ENCODE measurements at regions not wholly inside any gene's neighbourhood (a gene's known extent, or its start where the extent isn't known, plus 50 kb on each side); places are given as distances from the start of the nearest gene placed in this dataset.

- no peak overlapping the region for H3K4me3 ChIP-seq
- no peak overlapping the region for H3K4me2 ChIP-seq
- no peak overlapping the region for H3K27ac ChIP-seq (ENCODE audit: low read depth)
- DNase-seq (ENCODE audit: low spot score) (no peak), ATAC-seq (no peak)
- Mint-ChIP-seq H3K9me3 (no peaks in the 10 kb centered on the region), H3K4me1 (peaks cover 14% of the 10 kb centered on the region; the same call in 2 of the 3 replicates), H3K27me3 (ENCODE audit: insufficient read depth, low read depth, poor library complexity) (no peaks in the 10 kb centered on the region), H3K36me3 (ENCODE audit: low read depth) (no peaks in the 10 kb centered on the region), H3K4me3 (no peak overlapping the region), H3K27ac (no peak overlapping the region)
- H2AFZ ChIP-seq = no peak overlapping the region
- H3K27me3 ChIP-seq (ENCODE audit: insufficient read depth) = no peaks in the 10 kb centered on the region
- no peaks in the 10 kb centered on the region for H4K20me1 ChIP-seq (replicated peaks; ENCODE audit: insufficient read depth)
- H3K36me3 ChIP-seq (ENCODE audit: insufficient read depth) = no peaks in the 10 kb centered on the region
- H3K79me2 ChIP-seq (replicated peaks; ENCODE audit: insufficient read depth) = no peaks in the 10 kb centered on the region
- no peaks in the 10 kb centered on the region; the same call in 1 of the 2 replicates for H3K9me2 ChIP-seq (ENCODE audit: insufficient read depth)
- no peaks in the 10 kb centered on the region for H3F3A ChIP-seq (replicated peaks; ENCODE audit: low read depth)
- H3K4me1 ChIP-seq (ENCODE audit: insufficient read depth) = no peaks in the 10 kb centered on the region; the same call in 1 of the 2 replicates
- TF ChIP-seq ZNF462 (CRISPR knock-in tag; IDR thresholded peaks at IDR 0.05) (no peak), EZH2phosphoT487 (IDR thresholded peaks at IDR 0.05; ENCODE audit: unreplicated experiment) (no peak), NANOG (IDR thresholded peaks at IDR 0.05; ENCODE audit: borderline replicate concordance) (no peak), JUNB (IDR thresholded peaks at IDR 0.05; ENCODE audit: unreplicated experiment) (no peak), CTCF (conservative IDR thresholded peaks at IDR 0.05; ENCODE audit: low read depth in 2 of 2) (no peak), EZH2 (IDR thresholded peaks at IDR 0.05; ENCODE audit: low read depth, unreplicated experiment) (no peak), CREB1 (CRISPR knock-in tag; IDR thresholded peaks at IDR 0.05; ENCODE audit: low read depth) (no peak), REST (IDR thresholded peaks at IDR 0.05; ENCODE audit: unreplicated experiment) (no peak), ZNF114 (CRISPR knock-in tag; IDR thresholded peaks at IDR 0.05) (no peak), ZNF331 (CRISPR knock-in tag; IDR thresholded peaks at IDR 0.05; ENCODE audit: low read depth) (no peak), STAT1 (IDR thresholded peaks at IDR 0.05; ENCODE audit: unreplicated experiment) (no peak), POLR2AphosphoS5 (IDR thresholded peaks at IDR 0.05; ENCODE audit: low read depth) (no peak), ETS1 (IDR thresholded peaks at IDR 0.05) (no peak)
These were observed 120.2 kb upstream of the SLC25A48 start for GRCh38 chr5:135714126-135714894.
